Occipital lobe (tissue), 2 donors: ENCODE measurements at regions not wholly inside any gene's neighbourhood (a gene's known extent, or its start where the extent isn't known, plus 50 kb on each side); places are given as distances from the start of the nearest gene placed in this dataset. TPM values are rescaled to one million over a fixed set of nuclear protein-coding genes. Genes with fewer than 3 reads are reported as not detected.
"Not testable (repeated sequence)": the region's sequence is repeated elsewhere in the genome, so short reads cannot be mapped to it uniquely, and the experiment has no call there.

Experiments used
- DNase-seq: peaks from one replicate; lab custom pipeline; 2025; lab: John Stamatoyannopoulos, UW
- small RNA-seq: library from RNA; depleted of rRNA; stranded (forward); fragments of <200 nt; gene quantifications from one replicate; pipeline ENCODE3, GENCODE V24; 2014

DNA sequence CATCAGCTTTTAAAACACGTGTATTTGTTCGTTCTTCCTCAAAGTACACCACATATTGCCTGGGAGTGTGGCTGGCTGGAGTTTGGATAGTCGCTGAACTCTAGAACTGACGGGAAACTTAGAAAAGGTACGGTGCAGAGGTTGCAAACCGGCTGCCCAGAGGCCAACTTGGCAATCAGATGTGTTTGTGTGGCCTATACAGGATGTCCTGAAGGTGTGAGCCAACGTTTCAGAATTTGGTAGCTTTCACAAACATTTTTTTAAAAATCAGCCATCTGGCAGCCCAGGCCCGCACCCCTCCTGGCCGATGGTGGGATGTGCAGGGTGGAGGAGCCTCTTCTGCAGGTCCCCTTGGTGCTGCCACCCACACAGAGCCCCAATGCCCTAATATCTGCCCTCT, 73.6 kb upstream of the SLC25A33 start:
- DNase-seq = no peak

DNA sequence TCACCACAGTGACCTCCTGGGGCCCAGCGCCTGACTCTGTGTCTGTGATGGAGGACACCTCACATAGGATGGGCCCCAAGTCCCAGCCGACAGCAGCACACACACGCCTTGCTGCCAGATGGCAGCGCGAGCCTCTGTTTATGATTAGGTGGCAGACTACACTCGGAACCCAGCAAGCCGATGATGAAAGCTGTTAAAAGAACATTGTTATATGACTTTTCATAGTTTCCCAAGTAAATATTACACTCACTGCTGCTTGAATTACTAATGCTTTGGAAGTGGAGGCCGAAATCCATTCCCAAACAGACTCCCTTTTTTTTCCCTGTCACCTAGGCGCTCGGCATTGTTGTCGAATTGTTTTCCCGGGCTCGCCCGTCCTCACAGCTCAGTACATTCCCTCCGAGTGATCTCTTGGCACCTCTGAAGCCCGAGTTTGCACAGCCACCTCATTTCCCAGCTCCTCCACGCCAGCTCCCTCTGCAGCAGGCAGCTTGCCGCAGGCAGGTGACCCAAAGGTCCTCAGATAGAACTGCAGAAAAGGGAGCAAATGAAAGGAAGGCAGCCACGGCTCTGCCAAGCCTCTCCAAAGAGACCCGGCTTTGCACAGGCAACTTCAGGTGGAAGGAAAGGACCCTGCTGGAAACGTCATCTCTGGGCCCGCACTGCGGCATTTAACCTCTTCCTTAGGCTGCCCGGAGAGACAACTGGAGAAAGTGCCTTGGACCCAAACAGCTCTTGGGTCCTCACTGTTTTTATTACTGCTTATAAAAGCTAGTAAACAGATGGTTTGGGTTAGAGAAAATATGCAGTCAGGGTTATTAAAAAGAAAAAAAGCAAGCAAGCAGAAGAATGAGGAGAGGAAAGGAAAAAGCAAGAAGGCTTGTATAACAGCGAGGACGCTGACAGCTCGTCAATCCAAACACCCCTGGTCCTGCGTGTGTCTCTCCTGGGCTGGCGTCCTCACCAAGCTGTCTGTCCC, 72.2 kb upstream of the SLC25A33 start:
- DNase-seq = no peak

DNA sequence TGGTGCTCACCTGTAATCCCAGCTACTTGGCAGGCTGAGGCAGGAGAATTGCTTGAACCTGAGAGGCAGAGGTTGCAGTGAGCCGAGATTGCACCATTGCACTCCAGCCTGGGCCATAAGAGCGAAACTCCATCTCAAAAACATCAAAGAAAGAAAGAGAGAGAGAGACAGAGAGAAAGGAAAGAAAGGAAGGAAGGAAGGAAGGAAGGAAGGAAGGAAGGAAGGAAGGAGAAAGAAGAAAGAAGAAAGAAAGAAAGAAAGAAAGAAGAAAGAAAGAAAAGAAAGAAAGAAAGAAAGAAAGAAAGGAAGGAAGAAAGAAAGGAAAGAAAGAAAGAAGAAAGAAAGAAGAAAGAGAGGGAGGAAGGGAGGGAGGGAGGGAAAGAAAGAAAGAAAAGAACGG, 69.4 kb upstream of the SLC25A33 start:
- not testable (repeated sequence) for DNase-seq

DNA sequence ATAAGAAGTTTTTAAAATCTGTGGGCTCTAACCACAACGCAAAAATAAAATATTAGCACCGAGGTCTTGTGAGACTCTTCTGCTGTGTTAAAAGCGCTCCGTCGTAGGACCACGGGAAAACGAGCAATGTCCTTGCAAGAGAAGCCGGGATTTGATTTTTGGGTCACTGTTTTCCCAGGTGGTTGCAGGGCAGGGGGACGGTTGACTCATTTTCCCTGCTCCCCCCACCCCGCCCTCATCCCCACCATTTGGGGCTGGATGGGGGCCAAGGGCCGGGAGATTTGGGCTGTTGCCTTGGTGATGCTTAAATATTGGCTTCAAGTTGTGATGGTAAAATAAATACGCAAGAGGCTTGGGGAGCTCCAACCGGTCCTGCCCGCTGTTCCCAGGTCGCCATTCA, 67.6 kb upstream of the SLC25A33 start:
- DNase-seq = no peak

DNA sequence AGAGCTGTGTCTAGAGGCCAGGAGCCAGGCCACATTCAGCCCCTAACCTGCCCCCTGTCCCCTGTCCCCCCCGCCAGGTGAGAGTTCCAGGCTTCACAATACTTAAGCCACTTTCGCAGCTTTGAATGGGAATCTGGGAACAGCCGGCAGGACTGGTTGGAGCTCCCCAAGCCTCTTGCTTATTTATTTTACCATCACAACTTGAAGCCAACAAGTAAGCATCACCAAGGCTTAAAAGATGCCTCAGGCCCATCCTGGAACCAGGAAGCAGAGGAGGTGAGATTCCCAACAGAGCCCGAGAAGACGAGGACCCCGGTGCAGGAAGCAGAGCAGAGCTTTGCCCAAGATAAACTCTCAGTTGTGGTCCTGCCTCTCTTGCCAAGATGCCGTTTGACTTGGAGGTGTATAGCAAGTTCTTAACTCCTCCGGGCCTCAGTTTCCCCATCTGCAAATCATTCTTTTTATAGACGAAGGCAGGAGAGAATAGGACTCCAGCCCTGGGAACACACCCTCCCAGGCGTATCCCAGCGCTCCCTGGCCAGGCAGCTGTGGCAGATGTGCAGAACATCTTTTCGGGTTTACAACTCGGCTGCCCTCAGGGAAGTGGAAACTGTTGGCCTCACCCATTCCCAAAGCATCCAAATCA, 66.8 kb upstream of the SLC25A33 start:
- no peak for DNase-seq

DNA sequence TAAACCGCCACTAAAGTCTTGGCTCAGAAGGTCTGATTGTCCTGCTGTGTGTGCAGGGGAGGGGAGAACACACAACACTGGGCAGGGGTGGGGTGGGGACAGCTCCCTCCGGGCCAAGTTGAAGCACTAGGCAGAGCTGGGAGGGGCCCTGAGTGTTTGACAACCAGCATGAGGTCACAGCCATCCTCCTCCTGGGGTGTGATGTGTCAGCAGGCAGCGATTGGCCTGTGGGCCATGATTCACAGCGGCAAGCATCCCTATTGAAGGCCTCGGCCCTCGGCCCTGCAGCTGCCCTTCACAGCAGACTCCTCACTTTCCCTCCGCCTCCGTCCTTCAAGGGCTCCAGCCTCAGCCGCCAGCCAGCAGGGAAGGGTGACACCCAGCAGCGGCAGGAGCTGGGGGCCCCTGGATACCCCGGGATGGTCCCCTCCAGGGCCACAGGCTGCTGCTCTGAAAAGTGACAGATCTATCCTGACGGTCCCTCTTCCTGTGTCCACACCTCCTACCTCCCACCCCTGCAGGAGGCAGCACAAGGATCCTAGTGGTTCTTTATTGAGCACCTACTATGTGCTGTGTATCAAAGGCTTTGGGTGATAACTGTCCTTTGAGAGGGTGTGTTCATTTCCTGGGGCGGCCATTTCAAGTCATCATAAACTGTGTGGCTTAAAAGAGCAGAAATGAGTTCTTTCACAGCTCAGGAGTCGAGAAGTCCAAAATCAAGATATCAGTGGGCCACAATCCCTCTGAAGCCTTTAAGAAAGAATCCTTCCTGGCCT, 66.0 kb upstream of the SLC25A33 start:
- DNase-seq = no peak

DNA sequence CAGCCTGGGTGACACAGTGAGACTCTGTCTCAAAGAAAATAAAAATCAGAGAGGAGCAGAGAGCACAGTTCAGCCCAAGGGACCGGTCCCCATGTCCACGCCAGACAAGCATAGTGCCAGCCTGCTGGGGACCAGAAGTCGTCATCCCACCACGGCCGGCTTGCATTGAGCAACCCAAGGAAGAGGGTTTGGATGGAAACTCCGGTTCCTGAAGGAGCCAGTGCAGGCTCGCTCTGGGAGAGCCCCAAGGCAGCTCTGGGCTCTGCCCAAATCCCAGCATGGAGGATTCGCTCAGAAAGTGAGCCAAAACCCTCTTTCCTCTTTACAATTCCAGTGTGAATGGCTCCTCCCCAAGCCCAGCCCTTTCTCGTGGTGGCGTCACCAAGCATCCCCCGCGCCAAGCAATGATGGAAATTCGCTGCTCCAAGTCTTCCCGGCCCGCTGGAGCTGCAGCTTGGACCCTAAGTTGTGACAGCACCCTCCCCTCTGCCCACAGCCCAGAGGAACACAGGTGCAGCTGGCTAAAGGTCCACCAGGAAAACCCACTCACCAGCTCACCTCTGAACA, 64.1 kb upstream of the SLC25A33 start:
- no peak for DNase-seq

DNA sequence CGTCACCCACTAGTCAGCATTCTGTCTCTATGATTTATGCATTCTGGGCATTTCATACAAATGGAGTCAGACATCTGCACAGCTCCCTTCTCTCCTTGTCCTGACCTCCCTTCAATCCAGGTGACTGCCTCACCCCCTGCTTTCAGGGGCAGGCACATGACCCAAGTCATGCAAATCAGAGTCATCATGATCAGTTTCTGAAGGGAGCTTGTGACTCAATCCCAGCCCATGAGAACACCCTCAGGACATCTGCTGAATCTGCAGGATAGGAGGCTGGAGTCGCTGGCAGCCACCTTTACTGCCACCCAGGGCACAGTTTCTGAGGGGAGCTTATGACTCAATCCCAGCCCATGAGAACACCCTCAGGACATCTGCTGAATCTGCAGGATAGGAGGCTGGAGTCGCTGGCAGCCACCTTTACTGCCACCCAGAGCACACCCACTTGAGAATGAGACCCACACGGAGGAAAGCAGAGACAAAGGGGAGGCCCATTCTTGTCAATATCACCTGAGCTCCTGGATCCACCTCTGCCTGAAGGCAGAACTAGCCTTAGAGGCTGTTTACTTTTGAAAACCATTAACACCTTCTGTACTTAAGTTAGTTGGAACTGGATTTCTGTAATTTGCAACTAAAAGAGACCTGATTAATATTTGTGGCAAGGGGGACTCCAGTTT, 62.3 kb upstream of the SLC25A33 start:
- DNase-seq = no peak

DNA sequence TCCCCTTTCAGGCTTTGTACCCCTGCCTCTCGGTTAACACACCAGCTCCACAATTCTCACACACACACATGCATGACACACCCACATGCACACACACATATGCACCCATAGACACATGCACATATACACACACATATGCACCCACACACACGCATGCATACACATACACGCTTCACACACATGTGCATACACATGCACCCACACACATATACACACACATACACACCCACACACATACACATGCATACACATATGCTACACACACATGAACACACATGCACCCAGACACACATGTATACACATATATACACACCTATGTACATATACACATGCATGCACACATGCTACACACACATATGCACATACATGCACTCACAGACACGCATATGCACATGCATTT, 61.7 kb upstream of the SLC25A33 start:
- no peak for DNase-seq

DNA sequence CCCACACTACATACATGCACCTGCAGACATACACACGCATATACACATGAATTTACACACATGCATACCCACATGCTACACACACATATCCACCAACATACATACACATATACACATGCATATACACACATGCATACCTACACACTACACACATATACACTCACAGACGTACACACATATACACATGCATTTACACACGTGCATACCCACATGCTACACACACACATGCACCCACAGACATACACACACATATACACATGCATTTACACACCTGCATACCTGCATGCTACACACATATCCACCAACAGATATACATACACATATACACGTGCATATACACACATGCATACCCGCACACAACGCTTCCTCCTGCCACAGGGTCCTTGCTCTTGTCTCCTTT, 61.2 kb upstream of the SLC25A33 start:
- DNase-seq = no peak

DNA sequence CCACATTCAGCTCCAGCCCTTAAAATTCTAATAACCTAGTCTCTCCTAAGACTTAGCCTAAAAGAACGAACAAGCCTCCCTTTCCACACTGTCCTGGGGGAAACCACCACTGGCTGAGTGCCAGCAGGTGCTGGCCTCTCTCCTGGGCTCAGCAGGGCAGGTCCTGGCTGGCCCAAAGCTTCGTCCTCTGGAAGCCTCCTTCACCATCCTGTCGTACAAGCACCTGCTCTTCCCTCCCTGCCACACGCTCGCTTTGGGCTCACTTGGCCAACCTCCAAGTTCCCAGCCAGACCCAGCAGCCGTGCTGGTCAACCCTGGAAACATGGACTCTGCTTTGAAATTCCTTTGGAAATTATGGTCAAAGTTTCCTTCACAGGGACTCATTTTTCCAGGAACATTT, 58.2 kb upstream of the SLC25A33 start:
- DNase-seq = no peak

DNA sequence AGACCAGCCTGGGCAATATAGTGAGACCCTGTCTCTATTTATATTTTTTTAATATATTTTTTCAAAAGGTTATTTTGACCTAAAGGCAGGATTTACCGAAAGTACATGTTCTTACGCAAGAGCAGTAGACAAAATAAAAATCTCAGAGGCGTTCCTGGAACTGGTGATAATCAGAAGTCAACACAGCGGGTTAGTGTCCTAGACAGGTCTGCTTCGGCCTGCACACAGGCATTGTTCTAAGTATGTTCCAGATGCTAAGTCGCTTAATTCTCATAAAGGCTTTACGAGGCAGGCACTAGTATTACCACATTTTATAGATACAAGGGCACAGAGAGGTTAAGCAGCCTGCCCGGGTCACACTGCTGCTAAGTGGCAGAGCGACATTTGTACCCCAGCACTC, 56.9 kb upstream of the SLC25A33 start:
- no peak for DNase-seq

DNA sequence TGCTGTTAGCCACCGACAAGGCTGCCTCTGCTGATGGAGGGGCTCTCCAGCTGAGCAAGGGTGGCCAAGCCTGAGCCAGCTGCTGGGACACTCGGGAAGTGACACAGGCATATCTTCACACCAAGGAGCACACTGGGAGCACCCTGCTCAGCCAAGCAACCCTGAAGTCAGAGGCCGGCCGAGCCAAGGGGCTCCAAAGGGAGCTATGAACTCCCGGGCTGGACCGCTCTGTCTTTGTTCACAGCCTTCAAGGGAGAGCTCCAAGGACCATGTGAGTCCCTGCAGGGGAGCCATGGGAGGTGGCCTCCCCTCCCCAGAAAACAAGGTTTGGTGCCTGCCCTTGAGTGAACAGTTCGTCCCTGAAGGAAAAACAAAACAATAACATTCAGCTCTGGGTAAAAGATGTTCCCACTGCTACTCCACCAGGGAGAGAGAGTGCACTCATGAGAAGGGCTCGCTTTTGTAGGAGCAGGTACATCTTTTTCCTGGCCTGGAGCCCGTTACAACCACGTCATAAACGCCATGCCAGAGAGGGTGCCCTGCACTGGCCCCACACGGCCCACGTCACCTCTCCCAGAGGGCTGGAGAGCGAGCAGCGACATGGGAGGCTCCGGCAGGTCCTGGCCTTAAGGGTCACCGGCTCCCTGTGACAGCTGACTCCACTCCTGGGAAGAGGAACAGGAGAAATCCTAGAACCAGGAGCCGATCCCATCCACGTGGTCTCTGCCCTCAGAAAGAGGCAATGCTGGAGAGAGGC, 56.3 kb upstream of the SLC25A33 start:
- no peak for DNase-seq

DNA sequence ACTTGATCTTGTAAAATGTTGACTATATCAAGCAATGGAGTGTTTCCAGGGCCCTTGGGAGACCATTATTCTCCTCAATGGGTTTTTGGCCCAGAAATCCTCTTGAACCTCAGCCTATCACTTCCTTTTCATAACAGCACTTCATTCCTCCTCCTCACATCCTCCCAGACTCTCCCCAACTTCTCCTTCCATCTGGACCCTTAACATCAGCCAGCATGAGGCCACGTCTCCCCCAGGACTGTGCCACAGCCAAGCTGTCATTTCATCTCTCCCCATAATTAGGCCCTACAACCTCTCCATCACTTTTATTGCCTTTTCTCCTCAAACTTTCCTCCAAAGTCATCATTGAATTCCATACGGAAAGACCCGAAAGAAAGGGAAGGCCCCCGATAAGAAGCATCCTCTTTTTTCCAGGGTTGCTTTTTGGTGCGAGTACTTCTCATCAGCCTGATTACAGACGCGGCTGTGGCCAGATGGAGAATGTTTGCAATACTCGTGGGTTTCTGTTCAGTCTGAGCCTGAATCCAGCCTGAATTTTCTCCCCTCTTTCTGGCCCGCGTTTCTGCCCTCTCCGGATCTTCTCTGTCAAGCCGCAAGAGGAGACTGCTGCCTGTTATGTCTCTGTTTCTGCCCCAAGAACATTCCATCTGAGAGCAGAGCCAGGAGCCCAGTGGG, 52.7 kb upstream of the SLC25A33 start:
- no peak for DNase-seq

Small RNA genes in the stretch of these regions (small RNA-seq; reads per million reads assigned to genes)
- not detected for gene RNA5SP40
